B cell (primary cell): ENCODE measurements at regions not wholly inside any gene's neighbourhood (a gene's known extent, or its start where the extent isn't known, plus 50 kb on each side); places are given as distances from the start of the nearest gene placed in this dataset.

Experiments used
- ATAC-seq: fragments of 200-7000 bp; cut with Tn5 transposase; one replicate; pipeline ENCODE4 v1.10.0; 2021; ENCODE audit warnings: low read depth, mild to moderate bottlenecking, moderate number of reproducible peaks, moderate library complexity
- CTCF ChIA-PET: fragments of 350-600 bp; sonication (Branson Sonifier 250); formaldehyde crosslinking; loops from one replicate; lab custom pipeline; 2021; ENCODE audit warnings: antibody characterized with exemption, inconsistent platforms; lab: Charles Lee
- POLR2A ChIA-PET: fragments of 350-600 bp; sonication (Branson Sonifier 250); formaldehyde crosslinking; loops from one replicate; lab custom pipeline; 2021; ENCODE audit warnings: antibody characterized with exemption; lab: Charles Lee
- DNase-seq: peaks from one replicate; pipeline ENCODE4 v3.0.0; 2013
- H2AFZ ChIP-seq: 2 replicates; pipeline ENCODE4 v1.6.1; 2012; ENCODE audit warnings: mild to moderate bottlenecking, low read depth, low read length; ENCODE audit not compliant: insufficient read depth, poor library complexity, severe bottlenecking
- H3K27ac ChIP-seq, 2 donors: 1 replicate in 1 of 2; 2 replicates in 1 of 2; pipeline ENCODE4 v1.5.1; 2012 to 2013; ENCODE audit warnings: low read length in 2 of 2, mild to moderate bottlenecking in 2 of 2, moderate library complexity in 1 of 2
- H3K27me3 ChIP-seq, 4 experiments: fragments of 200-600 bp in 1 of 4; sonication (generic) in 1 of 4; replicated peaks in 1 of 4; 1 replicate in 2 of 4; 2 replicates in 2 of 4; pipeline versions ENCODE4 v1.6.1 to v1.7.0; 2013 to 2016; ENCODE audit warnings: low read length in 3 of 4, mild to moderate bottlenecking in 2 of 4, mixed read lengths in 1 of 4, moderate library complexity in 1 of 4; ENCODE audit not compliant: insufficient read depth in 4 of 4, control insufficient read depth in 3 of 4; ENCODE audit errors: control extremely low read depth in 1 of 4
- H3K36me3 ChIP-seq, 2 experiments: replicated peaks in 1 of 2; 1 replicate in 1 of 2; 2 replicates in 1 of 2; pipeline versions ENCODE4 v1.6.1 to v1.7.1; 2013; ENCODE audit warnings: low read length in 1 of 2; ENCODE audit not compliant: insufficient read depth in 2 of 2, control insufficient read depth in 1 of 2; ENCODE audit errors: control extremely low read depth in 1 of 2, extremely low read depth in 1 of 2
- H3K4me1 ChIP-seq, 2 donors: fragments of 200-600 bp in 1 of 2; sonication (generic) in 1 of 2; 1 replicate in 1 of 2; 2 replicates in 1 of 2; pipeline versions ENCODE4 v1.5.1 to v1.6.1; 2013 to 2017; ENCODE audit warnings: low read length in 2 of 2; ENCODE audit not compliant: control insufficient read depth in 2 of 2, insufficient read depth in 2 of 2
- H3K4me2 ChIP-seq: replicated peaks from 2 replicates; pipeline ENCODE3; 2012; ENCODE audit warnings: mild to moderate bottlenecking, low read depth, low read length; ENCODE audit not compliant: poor library complexity, severe bottlenecking
- H3K4me3 ChIP-seq, 5 experiments: fragments of 200-600 bp in 1 of 5; sonication (generic) in 1 of 5; 1 replicate in 3 of 5; 2 replicates in 2 of 5; pipeline versions ENCODE4 v1.5.1 to v1.7.0; 2011 to 2016; ENCODE audit warnings: low read length in 4 of 5, mild to moderate bottlenecking in 4 of 5, low read depth in 2 of 5, control low read depth in 1 of 5, moderate library complexity in 1 of 5; ENCODE audit not compliant: insufficient read depth in 1 of 5; ENCODE audit errors: control extremely low read depth in 1 of 5, extremely low read depth in 1 of 5
- H3K79me2 ChIP-seq: fragments of 200-600 bp; sonication (generic); one replicate; pipeline ENCODE4 v1.6.0; 2016; ENCODE audit warnings: low read length; ENCODE audit not compliant: control insufficient read depth, insufficient read depth
- H3K9ac ChIP-seq: fragments of 200-600 bp; sonication (generic); 2 replicates; pipeline ENCODE4 v1.6.1; 2017; ENCODE audit warnings: mild to moderate bottlenecking, low read length, moderate library complexity
- H3K9me3 ChIP-seq, 3 donors: one replicate each; pipeline versions ENCODE4 v1.6.1 to v1.7.1; 2013; ENCODE audit warnings: low read length in 2 of 3; ENCODE audit not compliant: control insufficient read depth in 2 of 3, insufficient read depth in 1 of 3; ENCODE audit errors: control extremely low read depth in 1 of 3
- H4K20me1 ChIP-seq: 2 replicates; pipeline ENCODE4 v1.6.0; 2012; ENCODE audit warnings: mild to moderate bottlenecking, low read length; ENCODE audit not compliant: insufficient read depth, control insufficient read depth, poor library complexity, severe bottlenecking
- H3K27ac Mint-ChIP-seq: one replicate; pipeline ENCODE4 v1.8.0; 2021; ENCODE audit warnings: mixed read lengths
- H3K27me3 Mint-ChIP-seq: one replicate; pipeline ENCODE4 v1.8.0; 2021; ENCODE audit warnings: mixed read lengths
- H3K4me1 Mint-ChIP-seq: one replicate; pipeline ENCODE4 v1.8.0; 2021; ENCODE audit warnings: mixed read lengths
- H3K4me3 Mint-ChIP-seq: one replicate; pipeline ENCODE4 v1.8.0; 2021; ENCODE audit warnings: mixed read lengths
- H3K9me3 Mint-ChIP-seq: one replicate; pipeline ENCODE4 v1.8.0; 2022; ENCODE audit warnings: mixed read lengths; ENCODE audit not compliant: insufficient read depth
- CTCF ChIP-seq: fragments of 200-600 bp; IDR thresholded peaks from one replicate; pipeline ENCODE4 v1.8.0; 2022; ENCODE audit warnings: antibody characterized with exemption, mild to moderate bottlenecking
- EZH2 ChIP-seq: IDR thresholded peaks from 2 replicates; pipeline ENCODE4 v1.6.1; 2012; ENCODE audit warnings: borderline replicate concordance, low read depth, mild to moderate bottlenecking, moderate library complexity, low read length; ENCODE audit not compliant: insufficient read depth, poor library complexity, severe bottlenecking
- WGBS: methylation state at CpG from one replicate; pipeline ENCODE4 v1.1.5; 2013; ENCODE audit warnings: missing lambda C conversion rate; ENCODE audit not compliant: insufficient coverage; 5-methylcytosine and 5-hydroxymethylcytosine counted together
- intact Hi-C: fragments of 100-400 bp; cut with micrococcal nuclease; formaldehyde crosslinking; loops from one replicate; pipeline ENCODE4 v1.10.0; 2022

GRCh38 chr2:22734373-22735045 lies 650.5 kb upstream of the KLHL29 start:
- TF ChIP-seq EZH2, result no peak
- TF ChIP-seq CTCF, result no peak
- H3K27ac ChIP-seq, result no peak overlapping the region
- DNase-seq, result no peak
- H3K9ac ChIP-seq, result no peak overlapping the region
- H3K4me2 ChIP-seq, result no peak overlapping the region
- no peaks in the 10 kb centered on the region for H3K4me1 Mint-ChIP-seq
- intact Hi-C loops, result no loop called here
- no peaks in the 10 kb centered on the region for H3K36me3 ChIP-seq
- H4K20me1 ChIP-seq, result no peaks in the 10 kb centered on the region
- H3K4me1 ChIP-seq, result no peaks in the 10 kb centered on the region
- no peak for ATAC-seq
- H3K27me3 ChIP-seq, result no peaks in the 10 kb centered on the region
- POLR2A ChIA-PET, result no interaction called here
- H2AFZ ChIP-seq, result no peak overlapping the region
- whole genome bisulfite sequencing, result no CpG with 5 or more reads among the region's 1 CpG
- peaks cover 2% of the 10 kb centered on the region for H3K9me3 Mint-ChIP-seq
- CTCF ChIA-PET, result no interaction called here
- no peak overlapping the region for H3K4me3 Mint-ChIP-seq
- H3K4me3 ChIP-seq, result no peak overlapping the region
- H3K9me3 ChIP-seq, result no peaks in the 10 kb centered on the region
- no peaks in the 10 kb centered on the region for H3K27me3 Mint-ChIP-seq
- no peaks in the 10 kb centered on the region for H3K79me2 ChIP-seq
- no peak overlapping the region for H3K27ac Mint-ChIP-seq

- TF ChIP-seq EZH2 (no peak), CTCF (no peak)
- Histone ChIP-seq H3K27me3 (no peaks in the 10 kb centered on the region), H3K4me1 (no peaks in the 10 kb centered on the region), H3K79me2 (no peaks in the 10 kb centered on the region), H4K20me1 (no peaks in the 10 kb centered on the region), H2AFZ (no peak overlapping the region), H3K4me2 (no peak overlapping the region), H3K27ac (no peak overlapping the region), H3K9me3 (no peaks in the 10 kb centered on the region), H3K36me3 (no peaks in the 10 kb centered on the region), H3K9ac (no peak overlapping the region), H3K4me3 (no peak overlapping the region)
- POLR2A ChIA-PET, result no interaction called here
- ATAC-seq, result no peak
- WGBS, result 60% methylated on average over 1 of the region's 3 CpGs
- no peak for DNase-seq
- intact Hi-C loops, result no loop called here
- CTCF ChIA-PET, result no interaction called here
- Mint-ChIP-seq H3K9me3 (no peaks in the 10 kb centered on the region), H3K4me3 (no peak overlapping the region), H3K4me1 (no peaks in the 10 kb centered on the region), H3K27ac (no peak overlapping the region), H3K27me3 (no peaks in the 10 kb centered on the region)
Observed at GRCh38 chr2:22737144-22737543, 647.8 kb upstream of the KLHL29 start.
